ENCODE measurements at regions not wholly inside any gene's neighbourhood (a gene's known extent, or its start where the extent isn't known, plus 50 kb on each side); places are given as distances from the start of the nearest gene placed in this dataset.
A peak's percentile ranks its signal among the peaks of the same experiment; 100 is the strongest.

DNA sequence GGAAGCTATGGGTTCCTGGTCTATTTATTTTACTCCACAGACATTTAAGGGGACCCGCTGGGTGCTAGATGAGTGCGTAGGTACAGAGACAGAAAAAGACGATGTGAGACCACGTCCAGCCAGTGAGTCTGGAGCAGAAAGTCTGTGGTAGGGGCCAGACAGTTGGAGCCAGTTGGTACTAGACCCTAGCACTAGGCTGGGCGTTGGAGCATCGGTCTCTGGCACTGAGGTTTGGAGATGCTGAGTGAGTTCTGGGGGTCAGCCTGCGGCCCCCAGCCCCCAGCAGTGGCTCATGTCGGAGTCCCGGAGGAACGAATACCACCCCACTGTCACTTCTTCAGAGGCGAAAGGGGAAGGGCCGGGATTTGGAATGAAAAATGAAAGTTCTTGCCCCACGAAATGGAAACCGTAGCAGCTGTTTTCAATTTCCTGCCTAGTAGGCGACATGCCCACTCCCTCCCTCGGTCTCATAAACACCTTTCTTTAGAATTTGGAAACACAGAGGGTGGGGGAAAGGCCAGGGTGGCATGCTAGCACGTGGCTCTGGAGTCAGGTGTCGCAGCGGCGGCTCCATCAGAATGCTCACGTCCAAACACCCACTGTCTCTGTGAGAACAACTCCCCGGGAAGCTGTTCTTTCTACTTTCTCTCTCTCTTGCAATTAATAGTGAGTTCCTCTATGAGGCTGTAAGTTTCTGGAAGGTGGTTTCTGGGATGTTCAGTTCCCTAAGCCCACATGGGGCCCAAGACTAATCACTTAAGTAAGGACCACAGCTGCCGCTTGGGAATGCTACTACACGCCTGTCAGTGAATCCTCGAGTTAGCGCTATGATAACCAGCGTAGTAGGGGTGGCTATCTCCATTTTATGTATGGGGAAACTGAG, 96.8 kb downstream of the IRF8 start:
- peaks cover 96% of the 10 kb centered on the region for H3K27me3 ChIP-seq (replicated peaks; ENCODE audit: insufficient read depth, low read length)
- no peak overlapping the region for H3K4me3 ChIP-seq (ENCODE audit: low read length)
- H4K20me1 ChIP-seq (ENCODE audit: insufficient read depth, low read length), result no peaks in the 10 kb centered on the region
- DNase-seq, result no peak
- no peaks in the 10 kb centered on the region for H3K4me1 ChIP-seq (ENCODE audit: low read length)
- H3K4me2 ChIP-seq (ENCODE audit: low read depth, low read length), result peak overlapping the region; percentile 27; the same call in 1 of the 2 replicates
- no peak overlapping the region for H2AFZ ChIP-seq (ENCODE audit: low read length)
- no peaks in the 10 kb centered on the region for H3F3A ChIP-seq (ENCODE audit: insufficient read depth, low read length)
- H3K27ac ChIP-seq (ENCODE audit: low read length), result no peak overlapping the region
- H3K9me2 ChIP-seq (replicated peaks; ENCODE audit: insufficient read depth, low read length), result no peaks in the 10 kb centered on the region
- H3K9me3 ChIP-seq (replicated peaks; ENCODE audit: insufficient read depth, low read length), result no peaks in the 10 kb centered on the region
- H3K79me2 ChIP-seq (ENCODE audit: low read length), result no peaks in the 10 kb centered on the region
- H3K9ac ChIP-seq (ENCODE audit: low read length), result no peak overlapping the region
- TF ChIP-seq, protein P1, sequence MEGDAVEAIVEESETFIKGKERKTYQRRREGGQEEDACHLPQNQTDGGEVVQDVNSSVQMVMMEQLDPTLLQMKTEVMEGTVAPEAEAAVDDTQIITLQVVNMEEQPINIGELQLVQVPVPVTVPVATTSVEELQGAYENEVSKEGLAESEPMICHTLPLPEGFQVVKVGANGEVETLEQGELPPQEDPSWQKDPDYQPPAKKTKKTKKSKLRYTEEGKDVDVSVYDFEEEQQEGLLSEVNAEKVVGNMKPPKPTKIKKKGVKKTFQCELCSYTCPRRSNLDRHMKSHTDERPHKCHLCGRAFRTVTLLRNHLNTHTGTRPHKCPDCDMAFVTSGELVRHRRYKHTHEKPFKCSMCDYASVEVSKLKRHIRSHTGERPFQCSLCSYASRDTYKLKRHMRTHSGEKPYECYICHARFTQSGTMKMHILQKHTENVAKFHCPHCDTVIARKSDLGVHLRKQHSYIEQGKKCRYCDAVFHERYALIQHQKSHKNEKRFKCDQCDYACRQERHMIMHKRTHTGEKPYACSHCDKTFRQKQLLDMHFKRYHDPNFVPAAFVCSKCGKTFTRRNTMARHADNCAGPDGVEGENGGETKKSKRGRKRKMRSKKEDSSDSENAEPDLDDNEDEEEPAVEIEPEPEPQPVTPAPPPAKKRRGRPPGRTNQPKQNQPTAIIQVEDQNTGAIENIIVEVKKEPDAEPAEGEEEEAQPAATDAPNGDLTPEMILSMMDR (IDR thresholded peaks at IDR 0.05; ENCODE audit: low read length), result no peak
- TF ChIP-seq EZH2 (optimal IDR thresholded peaks at IDR 0.05; ENCODE audit: low read depth, low read length) (no peak), EZH2phosphoT487 (IDR thresholded peaks at IDR 0.05; ENCODE audit: low read length) (no peak)
- H3K36me3 ChIP-seq (replicated peaks; ENCODE audit: insufficient read depth, low read length), result no peaks in the 10 kb centered on the region

DNA sequence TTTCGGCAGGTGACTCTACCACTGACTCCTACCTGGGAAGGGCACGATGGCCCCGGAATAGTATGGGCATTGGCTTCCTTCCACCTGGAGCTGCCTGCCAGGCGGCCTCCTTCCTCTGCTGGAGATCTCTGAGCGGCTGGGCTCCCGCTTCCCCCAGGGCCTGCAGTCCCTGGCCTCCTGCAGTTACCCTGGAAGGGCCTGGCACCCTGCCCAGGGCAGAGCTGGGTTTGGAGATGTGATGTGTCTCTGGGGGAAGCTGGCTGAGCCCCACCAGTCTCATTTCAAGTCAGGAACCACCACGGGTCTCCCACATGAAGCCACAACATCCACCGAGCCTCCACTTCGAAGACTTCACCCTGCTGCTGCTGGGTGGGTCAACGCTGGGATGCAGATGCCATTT, 97.9 kb downstream of the IRF8 start:
- TF ChIP-seq, protein P1 (IDR thresholded peaks at IDR 0.05; ENCODE audit: low read length), result no peak
- no peak for TF ChIP-seq EZH2phosphoT487 (IDR thresholded peaks at IDR 0.05; ENCODE audit: low read length)
- no peak for TF ChIP-seq EZH2 (optimal IDR thresholded peaks at IDR 0.05; ENCODE audit: low read depth, low read length)
- no peaks in the 10 kb centered on the region for H4K20me1 ChIP-seq (ENCODE audit: insufficient read depth, low read length)
- no peaks in the 10 kb centered on the region for H3K9me3 ChIP-seq (replicated peaks; ENCODE audit: insufficient read depth, low read length)
- DNase-seq, result no peak
- no peaks in the 10 kb centered on the region for H3F3A ChIP-seq (ENCODE audit: insufficient read depth, low read length)
- H3K79me2 ChIP-seq (ENCODE audit: low read length), result no peaks in the 10 kb centered on the region
- H3K36me3 ChIP-seq (replicated peaks; ENCODE audit: insufficient read depth, low read length), result no peaks in the 10 kb centered on the region
- no peaks in the 10 kb centered on the region for H3K9me2 ChIP-seq (replicated peaks; ENCODE audit: insufficient read depth, low read length)
- H3K4me2 ChIP-seq (ENCODE audit: low read depth, low read length), result no peak overlapping the region
- no peak overlapping the region for H3K4me3 ChIP-seq (ENCODE audit: low read length)
- peaks cover 88% of the 10 kb centered on the region for H3K27me3 ChIP-seq (replicated peaks; ENCODE audit: insufficient read depth, low read length)
- no peaks in the 10 kb centered on the region for H3K4me1 ChIP-seq (ENCODE audit: low read length)
- no peak overlapping the region for H2AFZ ChIP-seq (ENCODE audit: low read length)
- no peak overlapping the region for H3K27ac ChIP-seq (ENCODE audit: low read length)
- H3K9ac ChIP-seq (ENCODE audit: low read length), result no peak overlapping the region

DNA sequence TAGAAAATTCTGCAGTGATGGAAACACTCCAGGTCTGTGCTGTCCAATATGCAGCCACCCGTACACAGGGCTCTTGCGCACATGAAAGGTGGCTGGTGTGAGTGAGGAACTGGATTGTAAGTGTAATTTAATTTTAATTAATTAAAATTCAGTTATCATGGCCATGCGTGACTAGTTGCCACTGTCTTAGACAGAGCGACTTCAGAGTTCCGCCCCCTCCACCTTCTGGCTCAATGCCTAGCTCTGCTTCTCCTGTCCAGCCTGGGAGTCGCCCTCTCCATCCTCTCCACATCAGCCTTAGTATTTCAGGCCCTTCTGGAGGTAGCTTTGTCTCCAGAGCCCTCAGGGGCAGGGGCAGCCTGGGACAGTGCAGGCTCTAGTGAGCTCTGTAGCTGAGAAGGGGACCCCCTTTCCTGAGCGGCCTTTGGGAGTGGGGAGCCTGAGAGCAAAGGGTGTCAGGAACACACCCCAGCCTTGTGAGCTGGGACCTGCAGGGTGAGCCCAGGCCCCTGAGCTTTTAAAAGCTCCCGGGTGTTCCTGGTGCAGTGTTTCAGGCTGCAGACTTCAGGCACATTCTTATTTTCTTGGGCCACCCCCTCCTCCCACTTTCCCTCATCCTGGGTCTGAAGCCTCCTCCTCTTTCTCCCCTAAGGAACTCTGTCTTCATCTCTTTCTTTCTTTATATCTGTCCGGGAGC, 99.4 kb downstream of the IRF8 start:
- Histone ChIP-seq H3K79me2 (ENCODE audit: low read length) (no peaks in the 10 kb centered on the region), H3K27ac (ENCODE audit: low read length) (no peak overlapping the region), H3K36me3 (replicated peaks; ENCODE audit: insufficient read depth, low read length) (no peaks in the 10 kb centered on the region), H3K9ac (ENCODE audit: low read length) (no peak overlapping the region), H3K4me2 (ENCODE audit: low read depth, low read length) (no peak overlapping the region), H3F3A (ENCODE audit: insufficient read depth, low read length) (no peaks in the 10 kb centered on the region), H3K9me2 (replicated peaks; ENCODE audit: insufficient read depth, low read length) (no peaks in the 10 kb centered on the region), H3K27me3 (replicated peaks; ENCODE audit: insufficient read depth, low read length) (peaks cover 88% of the 10 kb centered on the region), H4K20me1 (ENCODE audit: insufficient read depth, low read length) (no peaks in the 10 kb centered on the region), H3K4me3 (ENCODE audit: low read length) (no peak overlapping the region), H2AFZ (ENCODE audit: low read length) (no peak overlapping the region), H3K4me1 (ENCODE audit: low read length) (no peaks in the 10 kb centered on the region), H3K9me3 (replicated peaks; ENCODE audit: insufficient read depth, low read length) (no peaks in the 10 kb centered on the region)
- no peak for DNase-seq
- no peak for TF ChIP-seq EZH2 (optimal IDR thresholded peaks at IDR 0.05; ENCODE audit: low read depth, low read length)
- TF ChIP-seq, protein P1 (IDR thresholded peaks at IDR 0.05; ENCODE audit: low read length), result no peak
- TF ChIP-seq EZH2phosphoT487 (IDR thresholded peaks at IDR 0.05; ENCODE audit: low read length), result no peak
